Gastrocnemius medialis (tissue), 4 donors: ENCODE measurements at regions not wholly inside any gene's neighbourhood (a gene's known extent, or its start where the extent isn't known, plus 50 kb on each side); places are given as distances from the start of the nearest gene placed in this dataset.
"Not testable (repeated sequence)": the region's sequence is repeated elsewhere in the genome, so short reads cannot be mapped to it uniquely, and the experiment has no call there.

Experiments used
- ATAC-seq, 2 donors: fragments of 150-250 bp; one replicate each; pipeline ENCODE4 v1.9.1; 2016
- DNase-seq, 2 donors: peaks; one replicate each; pipeline ENCODE4 v3.0.0-alpha.2; 2019
- H3K27ac ChIP-seq, 4 donors: fragments of 200-600 bp; sonication (generic); 1 replicate in 1 of 4; 2 replicates in 3 of 4; pipeline ENCODE4 v1.5.1; 2016 to 2018; ENCODE audit warnings: mild to moderate bottlenecking in 2 of 4, moderate library complexity in 1 of 4
- H3K27me3 ChIP-seq, 3 donors: fragments of 200-600 bp; sonication (generic) in 2 of 3; 1 replicate in 1 of 3; 2 replicates in 2 of 3; pipeline versions ENCODE4 v1.5.1 to v1.6.0; 2016 to 2019; ENCODE audit warnings: mild to moderate bottlenecking in 1 of 3, moderate library complexity in 1 of 3
- H3K36me3 ChIP-seq, 2 donors: fragments of 200-600 bp; sonication (generic) in 1 of 2; one replicate each; pipeline ENCODE4 v1.5.1; 2017 to 2018
- H3K4me1 ChIP-seq, 2 donors: fragments of 200-600 bp; sonication (generic) in 1 of 2; one replicate each; pipeline ENCODE4 v1.5.1; 2016 to 2017; ENCODE audit warnings: mild to moderate bottlenecking in 2 of 2
- H3K4me3 ChIP-seq, 4 donors: fragments of 200-600 bp; sonication (generic) in 3 of 4; 1 replicate in 1 of 4; 2 replicates in 3 of 4; pipeline ENCODE4 v1.5.1; 2016 to 2019; ENCODE audit warnings: mild to moderate bottlenecking in 2 of 4
- H3K9me3 ChIP-seq, 3 donors: fragments of 200-600 bp; sonication (generic) in 2 of 3; 1 replicate in 1 of 3; 2 replicates in 2 of 3; pipeline ENCODE4 v1.5.1; 2016 to 2019
- POLR2A ChIP-seq, 2 donors: fragments of 450-650 bp; IDR thresholded peaks; one replicate each; pipeline ENCODE4 v1.6.1; 2017; ENCODE audit warnings: antibody characterized with exemption in 2 of 2, mild to moderate bottlenecking in 2 of 2, moderate library complexity in 2 of 2
- in situ Hi-C, 4 donors: fragments of 200-750 bp; cut with MboI; loops; one replicate each; pipeline versions ENCODE4 v1.15.0 to v1.8.0; 2017; ENCODE audit warnings: low sequenced_read_pairs in 4 of 4
- intact Hi-C: fragments of 100-400 bp; cut with DNase I; formaldehyde crosslinking; loops from one replicate; pipeline ENCODE4 v1.15.1; 2023; ENCODE audit warnings: low total_unique reads
- TF ChIP-seq, protein P1 (sequence below), 5 experiments: fragments of 450-650 bp in 3 of 5; fragments of 200-600 bp in 2 of 5; sonication (generic) in 2 of 5; IDR thresholded peaks in 4 of 5; conservative IDR thresholded peaks in 1 of 5; 1 replicate in 4 of 5; 2 replicates in 1 of 5; pipeline ENCODE4 v1.5.1; 2016 to 2019; ENCODE audit warnings: antibody characterized with exemption in 5 of 5, mild to moderate bottlenecking in 3 of 5, moderate library complexity in 3 of 5

DNA sequence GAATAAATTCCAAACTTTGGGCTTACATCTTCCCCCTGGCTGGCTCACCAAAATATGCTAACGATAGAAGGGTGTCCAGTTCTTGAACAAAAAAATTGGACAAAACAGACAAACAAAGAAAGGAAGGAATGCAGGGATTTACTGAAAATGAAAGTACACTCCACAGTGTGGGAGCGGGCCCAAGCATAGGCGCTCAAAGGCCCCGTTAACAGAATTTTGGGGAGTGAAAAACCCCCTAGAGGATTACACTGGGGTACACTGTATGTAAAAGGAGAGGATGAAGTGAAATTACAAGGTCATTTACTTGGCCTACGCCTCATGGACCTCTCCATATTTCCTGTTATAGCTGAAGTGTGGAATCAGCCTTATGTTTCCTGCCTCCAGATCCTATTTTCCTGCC, 899.7 kb downstream of the DSC3 start:
- Histone ChIP-seq H3K9me3 (no peaks in the 10 kb centered on the region), H3K4me3 (no peak overlapping the region), H3K4me1 (no peaks in the 10 kb centered on the region), H3K27me3 (no peaks in the 10 kb centered on the region), H3K36me3 (no peaks in the 10 kb centered on the region), H3K27ac (no peak overlapping the region)
- intact Hi-C loops = no loop called here
- TF ChIP-seq POLR2A (IDR thresholded peaks at IDR 0.05) = no peak
- TF ChIP-seq, protein P1, sequence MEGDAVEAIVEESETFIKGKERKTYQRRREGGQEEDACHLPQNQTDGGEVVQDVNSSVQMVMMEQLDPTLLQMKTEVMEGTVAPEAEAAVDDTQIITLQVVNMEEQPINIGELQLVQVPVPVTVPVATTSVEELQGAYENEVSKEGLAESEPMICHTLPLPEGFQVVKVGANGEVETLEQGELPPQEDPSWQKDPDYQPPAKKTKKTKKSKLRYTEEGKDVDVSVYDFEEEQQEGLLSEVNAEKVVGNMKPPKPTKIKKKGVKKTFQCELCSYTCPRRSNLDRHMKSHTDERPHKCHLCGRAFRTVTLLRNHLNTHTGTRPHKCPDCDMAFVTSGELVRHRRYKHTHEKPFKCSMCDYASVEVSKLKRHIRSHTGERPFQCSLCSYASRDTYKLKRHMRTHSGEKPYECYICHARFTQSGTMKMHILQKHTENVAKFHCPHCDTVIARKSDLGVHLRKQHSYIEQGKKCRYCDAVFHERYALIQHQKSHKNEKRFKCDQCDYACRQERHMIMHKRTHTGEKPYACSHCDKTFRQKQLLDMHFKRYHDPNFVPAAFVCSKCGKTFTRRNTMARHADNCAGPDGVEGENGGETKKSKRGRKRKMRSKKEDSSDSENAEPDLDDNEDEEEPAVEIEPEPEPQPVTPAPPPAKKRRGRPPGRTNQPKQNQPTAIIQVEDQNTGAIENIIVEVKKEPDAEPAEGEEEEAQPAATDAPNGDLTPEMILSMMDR (IDR thresholded peaks at IDR 0.05 in 4 of 5, conservative IDR thresholded peaks at IDR 0.05 in 1 of 5) = no peak
- DNase-seq = no peak
- in situ Hi-C loops = no loop called here
- ATAC-seq = no peak

DNA sequence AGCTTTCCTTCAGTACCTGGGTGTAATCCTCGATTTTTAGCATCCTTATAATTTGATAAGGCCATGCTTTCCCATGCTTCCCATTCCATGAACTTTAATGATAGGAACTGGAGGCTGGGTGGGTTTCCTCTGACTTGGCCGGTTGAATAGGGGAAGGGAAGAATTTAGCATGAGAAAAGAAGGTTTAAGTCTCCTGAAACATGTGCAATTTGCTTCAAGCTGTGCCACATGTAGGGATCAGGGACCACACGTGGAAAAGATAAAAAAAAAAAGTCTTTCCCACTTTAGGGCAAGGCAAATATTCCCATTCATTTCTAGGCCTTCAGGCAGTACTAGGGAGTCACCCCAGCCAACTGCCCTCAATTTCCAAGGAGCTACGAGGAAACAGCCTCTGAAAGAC, 900.3 kb downstream of the DSC3 start:
- no peak overlapping the region for H3K4me3 ChIP-seq
- no peaks in the 10 kb centered on the region for H3K4me1 ChIP-seq
- no peaks in the 10 kb centered on the region for H3K36me3 ChIP-seq
- no peak for DNase-seq
- H3K9me3 ChIP-seq = no peaks in the 10 kb centered on the region
- ATAC-seq = no peak
- in situ Hi-C loops = no loop called here
- TF ChIP-seq, protein P1 (IDR thresholded peaks at IDR 0.05 in 4 of 5, conservative IDR thresholded peaks at IDR 0.05 in 1 of 5) = no peak
- TF ChIP-seq POLR2A (IDR thresholded peaks at IDR 0.05) = no peak
- no peaks in the 10 kb centered on the region for H3K27me3 ChIP-seq
- H3K27ac ChIP-seq = no peak overlapping the region
- intact Hi-C loops = no loop called here

DNA sequence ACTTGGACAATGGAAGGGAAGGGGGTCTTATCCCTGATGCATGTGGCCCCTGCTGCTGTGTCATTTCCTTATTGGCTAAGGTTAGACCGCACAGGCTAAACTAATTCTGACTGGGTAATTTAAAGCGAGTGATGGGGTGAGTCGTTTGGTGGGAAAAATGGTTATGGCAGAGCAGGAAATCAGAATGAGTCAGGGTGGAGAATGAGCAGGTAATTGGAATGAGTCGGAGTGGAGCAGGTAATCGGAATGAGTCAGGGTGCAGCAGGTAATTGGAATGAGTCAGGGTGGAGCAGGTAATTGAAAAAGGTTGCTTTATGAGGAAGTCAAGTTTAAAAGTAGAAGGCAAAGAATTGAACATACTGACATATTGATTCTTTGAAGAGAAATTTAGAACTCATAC, 901.0 kb downstream of the DSC3 start:
- intact Hi-C loops, H3K27ac ChIP-seq, in situ Hi-C loops, H3K4me3 ChIP-seq, H3K4me1 ChIP-seq, H3K27me3 ChIP-seq, H3K9me3 ChIP-seq, DNase-seq, ATAC-seq, H3K36me3 ChIP-seq: not testable (repeated sequence)

DNA sequence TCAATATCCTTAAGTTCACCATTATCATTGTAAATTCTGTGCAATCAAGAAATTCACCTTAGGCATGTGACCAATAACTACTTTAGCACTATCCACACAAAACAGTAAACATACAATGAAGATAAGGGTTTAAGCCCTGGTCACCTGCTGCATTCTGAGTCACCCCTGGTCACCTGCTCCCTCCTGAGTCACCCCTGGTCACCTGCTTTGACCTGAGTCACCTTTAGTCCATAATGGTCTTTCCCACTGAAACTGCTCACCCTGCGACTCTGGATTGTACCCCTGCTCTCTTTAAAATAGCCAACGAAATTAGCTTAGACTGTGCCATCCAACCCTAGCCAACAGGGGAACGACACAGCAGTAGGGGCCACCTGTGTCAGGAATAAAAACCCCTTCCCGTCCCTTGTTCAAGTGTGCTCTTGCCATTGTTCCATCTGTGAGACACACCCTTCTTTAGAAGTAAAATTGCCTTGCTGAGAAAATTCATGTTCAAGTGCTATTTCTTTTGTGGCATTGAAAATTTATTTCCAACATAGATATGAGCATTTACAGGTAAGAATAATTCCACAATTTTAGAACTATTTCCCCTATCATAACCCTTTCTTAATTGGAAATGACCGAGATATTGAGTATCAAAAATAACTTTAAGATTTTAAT, 902.8 kb downstream of the DSC3 start:
- no peaks in the 10 kb centered on the region for H3K27me3 ChIP-seq
- TF ChIP-seq, protein P1 (IDR thresholded peaks at IDR 0.05 in 4 of 5, conservative IDR thresholded peaks at IDR 0.05 in 1 of 5) = no peak
- TF ChIP-seq POLR2A (IDR thresholded peaks at IDR 0.05) = no peak
- intact Hi-C loops (no loop called here), in situ Hi-C loops (no loop called here)
- no peak for DNase-seq
- no peak overlapping the region for H3K4me3 ChIP-seq
- H3K4me1 ChIP-seq = no peaks in the 10 kb centered on the region
- no peaks in the 10 kb centered on the region for H3K36me3 ChIP-seq
- H3K9me3 ChIP-seq = no peaks in the 10 kb centered on the region
- ATAC-seq = no peak
- H3K27ac ChIP-seq = no peak overlapping the region

DNA sequence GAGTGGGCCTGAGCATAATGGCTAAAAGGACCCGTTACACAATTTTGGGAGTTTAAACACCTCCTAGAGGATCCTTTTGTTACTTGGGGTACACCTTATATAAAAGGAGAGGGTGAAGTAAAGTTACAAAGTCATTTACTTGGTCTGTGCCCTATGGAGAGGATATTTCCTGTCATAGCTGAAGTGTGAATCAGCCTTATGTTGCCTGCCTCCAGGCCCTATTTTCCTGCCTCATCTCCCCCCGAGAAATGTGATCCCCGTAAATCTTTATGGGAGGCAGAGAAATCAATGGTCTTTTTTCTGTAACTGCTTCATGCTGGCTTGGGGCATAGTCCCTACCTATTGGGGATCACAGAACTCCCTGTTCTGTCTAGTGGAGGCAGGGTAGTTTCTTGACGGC, 906.6 kb downstream of the DSC3 start:
- H3K27ac ChIP-seq = no peak overlapping the region
- H3K9me3 ChIP-seq = no peaks in the 10 kb centered on the region
- ATAC-seq (no peak), DNase-seq (no peak)
- no peaks in the 10 kb centered on the region for H3K36me3 ChIP-seq
- intact Hi-C loops (no loop called here), in situ Hi-C loops (no loop called here)
- no peaks in the 10 kb centered on the region for H3K4me1 ChIP-seq
- no peak for TF ChIP-seq POLR2A (IDR thresholded peaks at IDR 0.05)
- TF ChIP-seq, protein P1 (IDR thresholded peaks at IDR 0.05 in 4 of 5, conservative IDR thresholded peaks at IDR 0.05 in 1 of 5) = no peak
- no peak overlapping the region for H3K4me3 ChIP-seq
- H3K27me3 ChIP-seq = no peaks in the 10 kb centered on the region
